ES-I3 (cell line): ENCODE measurements at regions not wholly inside any gene's neighbourhood (a gene's known extent, or its start where the extent isn't known, plus 50 kb on each side); places are given as distances from the start of the nearest gene placed in this dataset.

Experiments
- H3K36me3 ChIP-seq: 2 replicates; pipeline ENCODE4 v1.6.1; 2013; ENCODE audit warnings: mild to moderate bottlenecking, low read length, control low read depth, moderate library complexity; ENCODE audit not compliant: insufficient read depth
- H3K4me1 ChIP-seq: 2 replicates; pipeline ENCODE4 v1.6.1; 2013; ENCODE audit warnings: mild to moderate bottlenecking, control low read depth, low read length; ENCODE audit not compliant: insufficient read depth
- H3K9ac ChIP-seq: 2 replicates; pipeline ENCODE4 v1.6.1; 2013; ENCODE audit warnings: low read depth, mild to moderate bottlenecking, low read length, moderate library complexity
- H3K9me3 ChIP-seq: 2 replicates; pipeline ENCODE4 v1.6.1; 2013; ENCODE audit warnings: mild to moderate bottlenecking, low read length, moderate library complexity; ENCODE audit not compliant: control insufficient read depth, insufficient read depth

DNA sequence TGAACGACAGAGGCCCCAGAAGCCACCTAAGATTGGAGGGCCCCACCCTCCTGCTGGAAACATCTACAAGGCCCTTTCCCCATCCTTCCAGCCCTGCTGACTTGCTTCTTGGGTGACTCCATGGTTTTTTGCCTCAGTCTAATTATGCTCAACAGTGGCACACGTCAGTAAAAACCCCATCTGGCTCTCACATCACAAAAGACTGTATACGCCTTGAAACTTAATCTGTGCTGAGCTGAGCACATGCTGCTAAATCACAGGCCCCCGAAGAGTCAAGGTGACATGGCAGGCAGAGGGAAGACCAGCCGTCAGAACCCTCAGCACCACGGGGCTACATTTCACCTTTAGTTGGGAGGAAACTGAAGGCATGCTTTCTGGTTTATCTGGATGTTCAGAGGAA, 323.1 kb downstream of the CDH26 start:
- Histone ChIP-seq H3K9me3 (peaks cover 7% of the 10 kb centered on the region; the same call in 1 of the 2 replicates), H3K4me1 (no peaks in the 10 kb centered on the region), H3K9ac (no peak overlapping the region), H3K36me3 (no peaks in the 10 kb centered on the region)

DNA sequence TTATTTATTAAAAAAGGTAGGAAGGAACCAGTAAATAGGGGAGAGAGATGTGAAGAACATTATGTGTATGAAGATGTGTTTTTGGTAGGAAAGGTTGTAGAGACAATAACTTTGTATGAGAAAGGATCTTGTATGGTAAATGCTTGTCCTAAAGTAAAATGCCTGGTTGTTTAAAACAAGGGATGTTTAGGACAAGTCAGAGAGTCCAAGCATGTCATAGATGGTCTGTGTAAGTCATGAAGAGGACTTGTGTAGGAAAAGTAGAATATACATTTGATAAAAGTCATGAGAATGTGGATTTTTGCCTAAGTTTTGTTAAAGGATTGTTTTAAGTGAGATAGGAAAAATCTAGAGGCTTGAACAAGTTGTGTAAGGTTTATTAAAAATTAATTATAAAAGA, 325.1 kb downstream of the CDH26 start:
- no peak overlapping the region for H3K9ac ChIP-seq
- no peaks in the 10 kb centered on the region for H3K4me1 ChIP-seq
- H3K36me3 ChIP-seq, result no peaks in the 10 kb centered on the region
- H3K9me3 ChIP-seq, result peaks cover 7% of the 10 kb centered on the region; the same call in 1 of the 2 replicates

DNA sequence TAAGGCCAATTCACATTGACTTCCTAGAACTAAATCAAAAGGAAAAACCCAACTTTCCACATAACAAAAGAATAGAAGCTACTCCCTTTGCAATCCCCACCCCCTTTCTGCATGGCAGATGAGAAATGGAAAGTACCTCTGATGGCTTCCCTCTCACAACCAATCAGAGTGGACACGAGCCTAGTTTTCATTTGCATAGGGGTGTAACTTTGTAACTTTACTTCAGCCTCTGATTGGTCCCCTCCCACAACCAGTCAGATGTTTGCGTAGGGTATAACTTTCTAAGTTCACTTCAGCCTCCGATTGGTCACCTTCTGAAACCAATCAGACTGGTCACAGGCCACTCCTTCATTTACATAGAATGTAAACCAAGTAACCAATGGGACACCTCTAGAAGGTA, 328.5 kb downstream of the CDH26 start:
- no peaks in the 10 kb centered on the region for H3K4me1 ChIP-seq
- H3K36me3 ChIP-seq, result no peaks in the 10 kb centered on the region
- no peak overlapping the region for H3K9ac ChIP-seq
- H3K9me3 ChIP-seq, result peaks cover 5% of the 10 kb centered on the region; the same call in 1 of the 2 replicates

DNA sequence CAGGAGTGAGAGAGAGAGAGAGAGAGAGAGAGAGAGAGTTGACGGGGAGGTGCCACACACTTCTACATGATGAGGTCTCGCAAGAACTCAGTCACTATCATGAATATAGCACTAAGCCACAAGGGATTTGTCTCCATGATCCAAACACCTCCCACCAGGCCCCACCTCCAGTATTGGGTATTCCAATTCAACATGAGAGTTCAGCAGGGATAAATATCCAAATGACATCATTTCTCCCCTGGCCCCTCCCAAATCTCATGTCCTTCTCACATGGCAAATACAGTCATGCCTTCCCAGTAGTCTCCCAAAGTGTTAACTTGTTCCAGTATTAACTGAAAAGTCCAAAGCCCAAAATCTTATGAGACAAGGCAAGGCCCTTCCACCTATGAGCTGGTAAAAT, 330.7 kb downstream of the CDH26 start:
- Histone ChIP-seq H3K36me3 (no peaks in the 10 kb centered on the region), H3K4me1 (no peaks in the 10 kb centered on the region), H3K9me3 (peaks cover 3% of the 10 kb centered on the region; the same call in 1 of the 2 replicates), H3K9ac (no peak overlapping the region)

DNA sequence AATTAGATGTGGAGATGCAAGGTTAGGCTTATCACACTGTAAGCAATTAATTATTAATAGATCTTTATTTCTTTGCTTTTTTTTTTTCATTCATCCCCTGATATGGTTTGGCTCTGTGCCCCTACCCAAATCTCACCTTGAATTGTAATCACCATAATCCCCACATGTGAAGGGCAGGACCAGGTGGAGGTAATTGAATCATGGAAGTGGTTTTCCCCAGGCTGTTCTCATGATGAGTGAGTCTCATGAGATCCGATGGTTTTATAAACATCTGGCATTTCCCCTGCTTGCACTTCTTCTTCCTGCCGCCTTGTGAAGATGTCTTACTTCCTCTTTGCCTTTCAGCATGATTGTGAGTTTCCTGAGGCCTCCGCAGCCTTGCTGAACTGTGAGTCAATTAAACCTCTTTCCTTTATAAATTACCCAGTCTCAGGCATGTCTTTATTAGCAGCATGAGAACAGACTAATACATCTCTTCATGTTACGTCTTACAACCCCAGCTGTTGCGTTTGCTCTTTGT, 333.8 kb downstream of the CDH26 start:
- no peaks in the 10 kb centered on the region for H3K4me1 ChIP-seq
- H3K9me3 ChIP-seq, result 0 out of 2 replicates have a peak, but pooled peaks cover 3% of the 10 kb centered on the region
- H3K9ac ChIP-seq, result no peak overlapping the region
- no peaks in the 10 kb centered on the region for H3K36me3 ChIP-seq

DNA sequence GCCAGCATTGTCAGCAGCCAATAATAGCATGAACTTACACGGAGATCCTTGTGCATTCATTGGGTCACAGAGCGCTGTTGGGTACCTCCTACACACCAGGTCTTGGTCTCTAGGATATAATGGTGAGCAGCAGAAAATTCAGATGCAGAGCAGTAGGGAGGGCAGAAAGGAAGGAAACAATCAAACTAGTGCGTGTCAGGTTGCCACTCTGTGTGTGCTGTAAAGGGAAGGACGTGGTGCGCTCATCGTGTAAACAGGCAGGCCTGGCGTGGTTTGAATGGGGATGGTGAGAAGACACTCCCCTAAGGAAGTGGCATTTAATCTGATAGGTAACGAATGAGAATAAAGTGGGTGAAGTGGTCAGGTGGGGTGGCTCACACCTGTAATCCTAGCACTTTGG, 336.4 kb downstream of the CDH26 start:
- H3K4me1 ChIP-seq, result no peaks in the 10 kb centered on the region
- H3K36me3 ChIP-seq, result no peaks in the 10 kb centered on the region
- no peaks in the 10 kb centered on the region for H3K9me3 ChIP-seq
- H3K9ac ChIP-seq, result no peak overlapping the region

DNA sequence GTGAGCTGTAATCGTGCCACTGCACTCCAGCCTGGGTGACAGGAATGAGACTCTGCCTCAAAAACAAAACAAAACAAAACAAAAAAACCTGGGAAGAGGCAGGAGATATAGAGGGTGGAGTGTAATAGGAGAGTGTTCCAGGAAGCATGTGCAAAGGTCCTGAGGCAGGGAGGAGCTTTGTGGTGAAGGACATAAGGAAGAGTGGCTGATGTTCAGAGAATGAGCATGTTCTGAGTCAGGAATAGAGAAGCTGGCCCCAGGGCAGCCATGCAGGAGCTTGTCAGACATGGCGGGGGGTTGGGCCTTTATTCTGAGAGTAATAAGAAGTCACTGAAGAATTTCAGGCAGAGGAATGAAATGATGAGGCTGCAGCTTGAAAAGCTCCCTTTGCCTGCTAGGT, 337.0 kb downstream of the CDH26 start:
- H3K9ac ChIP-seq, result no peak overlapping the region
- no peaks in the 10 kb centered on the region for H3K4me1 ChIP-seq
- H3K36me3 ChIP-seq, result no peaks in the 10 kb centered on the region
- H3K9me3 ChIP-seq, result no peaks in the 10 kb centered on the region

DNA sequence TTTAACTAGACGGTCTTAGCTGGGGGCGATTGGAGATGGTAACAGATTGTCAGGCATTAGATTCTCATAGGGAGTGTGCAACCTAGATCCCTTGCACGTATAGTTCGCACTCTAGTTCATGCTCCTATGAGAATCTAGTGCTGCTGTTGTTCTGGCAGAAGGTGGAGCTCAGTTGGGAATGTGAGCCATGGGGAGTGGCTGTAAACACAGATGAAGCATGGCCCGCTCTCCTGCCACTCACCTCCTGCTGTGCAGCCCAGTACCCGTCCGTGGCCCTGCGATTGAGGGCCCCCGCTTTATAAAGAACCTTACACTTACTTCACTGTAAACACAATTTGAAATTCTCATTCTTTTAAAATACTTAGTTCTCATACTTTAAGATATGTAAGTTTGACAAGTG, 339.4 kb downstream of the CDH26 start:
- H3K9ac ChIP-seq, result no peak overlapping the region
- H3K9me3 ChIP-seq, result no peaks in the 10 kb centered on the region
- no peaks in the 10 kb centered on the region for H3K4me1 ChIP-seq
- H3K36me3 ChIP-seq, result no peaks in the 10 kb centered on the region

DNA sequence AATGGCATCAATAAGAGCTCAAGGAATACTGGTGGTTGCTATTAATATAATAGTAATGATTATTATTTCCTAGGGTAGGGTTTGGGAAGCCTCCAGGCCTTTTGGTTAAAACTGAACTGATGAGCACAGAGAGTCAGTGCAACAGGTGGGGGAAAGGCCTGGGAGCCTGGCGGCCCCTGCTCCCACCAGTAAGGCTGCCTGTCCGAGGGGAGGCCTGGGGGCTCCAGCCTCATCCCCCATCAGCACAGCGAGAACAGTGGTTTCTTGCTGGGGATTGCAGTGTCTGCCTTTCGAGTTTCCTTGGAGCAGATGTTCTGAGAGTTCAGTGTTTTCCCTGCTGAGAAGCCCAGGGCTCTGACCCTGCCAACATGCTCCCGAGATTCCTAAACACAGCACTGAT, 340.4 kb downstream of the CDH26 start:
- Histone ChIP-seq H3K4me1 (no peaks in the 10 kb centered on the region), H3K36me3 (no peaks in the 10 kb centered on the region), H3K9ac (no peak overlapping the region), H3K9me3 (no peaks in the 10 kb centered on the region)

DNA sequence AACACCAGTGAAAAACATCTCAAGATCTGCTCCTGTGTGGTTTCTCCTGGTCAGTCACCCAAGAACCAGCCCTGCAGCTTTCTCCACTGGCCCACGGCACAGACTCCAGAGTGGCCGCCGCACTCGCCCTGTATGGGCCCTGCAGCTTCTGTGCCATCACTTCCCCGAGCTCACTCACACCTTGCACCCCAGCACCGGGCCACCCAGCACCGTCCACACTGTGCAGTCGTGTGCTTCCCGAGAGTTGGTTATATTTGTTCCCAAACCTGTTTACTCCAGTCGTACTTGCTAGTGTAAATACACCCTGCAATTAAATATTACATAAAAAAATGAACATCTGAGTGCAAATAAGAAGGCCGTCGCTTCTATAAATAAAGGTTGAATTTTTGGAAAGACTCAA, 341.7 kb downstream of the CDH26 start:
- H3K36me3 ChIP-seq, result no peaks in the 10 kb centered on the region
- H3K9me3 ChIP-seq, result no peaks in the 10 kb centered on the region
- H3K9ac ChIP-seq, result no peak overlapping the region

DNA sequence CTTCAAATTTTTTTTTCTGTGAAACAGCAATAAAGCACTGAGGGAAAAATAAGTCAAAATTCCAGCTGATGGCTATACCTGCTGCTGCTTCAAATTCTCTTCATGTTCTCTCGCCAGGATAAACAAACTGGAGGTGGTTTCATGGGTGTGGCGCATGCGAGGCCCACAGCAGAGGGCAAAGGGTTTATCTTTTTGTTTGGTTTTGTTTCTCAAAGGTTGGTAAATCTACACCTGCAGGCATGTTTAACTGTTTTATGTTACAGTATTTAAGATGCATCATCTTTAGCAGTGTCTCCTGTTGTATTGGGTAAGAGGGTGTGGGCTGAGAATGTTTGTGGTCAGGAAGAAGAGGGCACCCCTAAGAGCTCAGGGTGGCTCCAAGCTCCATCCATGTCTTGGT, 342.2 kb downstream of the CDH26 start:
- H3K4me1 ChIP-seq, result no peaks in the 10 kb centered on the region
- no peaks in the 10 kb centered on the region for H3K9me3 ChIP-seq
- H3K36me3 ChIP-seq, result no peaks in the 10 kb centered on the region
- no peak overlapping the region for H3K9ac ChIP-seq

More for the DNA sequence above, 341.7 kb downstream of the CDH26 start:
- no peaks in the 10 kb centered on the region for H3K4me1 ChIP-seq

DNA sequence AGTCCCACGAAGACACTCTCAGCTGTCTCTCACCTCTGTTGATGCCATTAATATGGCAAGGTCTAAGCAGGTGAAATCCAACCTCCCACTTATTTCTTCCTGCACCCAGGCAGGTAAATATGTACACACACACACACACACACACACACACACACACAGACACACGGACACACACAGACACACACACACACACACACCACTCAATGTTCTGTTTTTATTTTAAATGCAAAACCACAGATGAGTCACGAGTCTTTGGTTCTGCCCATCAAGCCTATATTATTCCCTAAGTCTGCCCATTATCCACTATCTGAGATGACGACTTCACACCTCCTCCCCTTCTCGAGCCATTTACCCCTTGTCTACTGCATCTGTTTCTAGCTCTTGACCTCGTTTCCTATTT, 344.7 kb downstream of the CDH26 start:
- Histone ChIP-seq H3K4me1 (no peaks in the 10 kb centered on the region), H3K9me3 (no peaks in the 10 kb centered on the region), H3K36me3 (no peaks in the 10 kb centered on the region), H3K9ac (no peak overlapping the region)

DNA sequence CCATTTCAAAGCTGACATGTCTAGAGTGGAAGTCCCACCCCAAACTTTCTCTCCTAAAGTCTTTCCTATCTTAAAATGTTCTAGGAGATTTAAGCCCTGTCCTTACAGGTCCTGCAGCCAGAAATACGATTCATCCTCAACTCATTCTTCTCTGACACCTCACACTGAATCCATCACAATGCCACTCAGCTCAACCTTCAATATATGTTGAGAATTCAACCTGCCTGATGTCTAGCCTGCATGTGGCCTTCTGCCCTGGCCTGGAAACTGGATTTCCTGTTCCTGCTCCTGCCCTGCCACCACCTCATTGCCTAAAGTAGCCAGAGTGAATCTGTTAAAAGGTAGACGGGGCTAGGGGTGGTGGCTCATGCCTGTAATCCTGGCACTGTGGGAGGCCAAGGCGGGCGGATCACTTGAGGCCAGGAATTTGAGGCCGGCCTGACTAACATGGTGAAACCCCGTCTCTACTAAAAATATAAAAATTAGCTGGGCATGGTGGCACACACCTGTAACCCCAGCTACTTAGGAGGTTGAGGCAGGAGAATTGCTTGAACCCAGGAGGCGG, 345.9 kb downstream of the CDH26 start:
- Histone ChIP-seq H3K9me3 (no peaks in the 10 kb centered on the region), H3K9ac (no peak overlapping the region), H3K36me3 (no peaks in the 10 kb centered on the region), H3K4me1 (no peaks in the 10 kb centered on the region)

DNA sequence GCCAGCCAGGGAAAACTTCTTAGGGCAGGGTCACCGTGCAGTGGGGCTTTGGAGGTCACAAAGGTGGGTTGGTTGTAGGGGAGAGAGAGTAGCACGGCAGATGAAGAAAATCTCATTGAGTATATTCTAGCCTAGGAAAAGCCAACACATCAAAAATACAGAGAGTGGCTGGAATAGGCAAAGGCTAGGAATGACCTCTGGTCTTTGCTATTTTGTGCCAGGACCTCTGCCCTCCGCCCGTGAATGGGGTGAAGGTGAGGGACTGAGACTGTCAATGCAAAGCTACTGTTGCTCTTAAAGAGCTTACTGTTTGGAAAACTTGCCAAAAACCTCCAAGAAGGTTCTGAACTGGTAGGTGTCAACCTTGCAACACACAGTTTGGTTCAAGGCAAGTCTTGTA, 346.7 kb downstream of the CDH26 start:
- H3K36me3 ChIP-seq, result no peaks in the 10 kb centered on the region
- no peaks in the 10 kb centered on the region; the same call in 1 of the 2 replicates for H3K9me3 ChIP-seq
- no peak overlapping the region for H3K9ac ChIP-seq
- H3K4me1 ChIP-seq, result no peaks in the 10 kb centered on the region

DNA sequence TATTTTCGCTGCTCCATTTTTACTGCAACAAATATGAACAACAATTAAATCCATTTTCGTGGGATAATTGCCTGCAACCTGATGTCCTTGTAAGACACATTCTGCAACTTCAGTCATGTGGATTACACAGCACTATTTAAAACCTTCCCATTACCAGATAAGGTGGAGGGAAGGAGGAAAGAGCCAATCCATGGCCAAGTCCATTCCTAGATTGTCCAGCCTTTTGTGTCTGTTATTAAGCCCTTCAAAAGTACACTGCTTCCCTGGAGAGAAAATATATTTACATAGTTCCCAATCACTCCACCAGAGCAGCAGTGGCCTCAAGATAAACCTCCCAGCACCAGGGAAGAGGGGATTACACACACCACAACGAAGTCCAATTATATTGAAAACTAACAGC, 347.9 kb downstream of the CDH26 start:
- Histone ChIP-seq H3K9me3 (no peaks in the 10 kb centered on the region; the same call in 1 of the 2 replicates), H3K9ac (no peak overlapping the region), H3K4me1 (no peaks in the 10 kb centered on the region), H3K36me3 (no peaks in the 10 kb centered on the region)
